OCI-LY7 (cell line): ENCODE measurements at regions not wholly inside any gene's neighbourhood (a gene's known extent, or its start where the extent isn't known, plus 50 kb on each side); places are given as distances from the start of the nearest gene placed in this dataset.
A peak's percentile ranks its signal among the peaks of the same experiment; 100 is the strongest.
"Not testable (repeated sequence)": the region's sequence is repeated elsewhere in the genome, so short reads cannot be mapped to it uniquely, and the experiment has no call there.

Source experiments
- BruUV-seq: library from RNA; stranded (reverse); fragments of 400-500 nt; replicated peaks from 2 replicates; lab custom pipeline; 2021; lab: Mats Ljungman, UMichigan
- CTCF ChIA-PET: fragments of 300-600 bp; sonication (Branson Sonifier 250); formaldehyde crosslinking; loops from one replicate; lab custom pipeline; 2022; ENCODE audit warnings: antibody characterized with exemption; ENCODE audit not compliant: unreplicated experiment; lab: Charles Lee
- POLR2A ChIA-PET: fragments of 300-600 bp; sonication (Branson Sonifier 250); formaldehyde crosslinking; loops from one replicate; lab custom pipeline; 2022; ENCODE audit warnings: antibody characterized with exemption; lab: Charles Lee
- DNase-seq: peaks from one replicate; pipeline ENCODE4 v3.0.0-alpha.2; 2015; ENCODE audit warnings: low spot score
- H2AFZ ChIP-seq: fragments of 200-600 bp; sonication (generic), shearing (Covaris generic); 2 replicates; pipeline ENCODE4 v1.6.1; 2014; ENCODE audit warnings: mild to moderate bottlenecking, antibody characterized with exemption, low read length, moderate library complexity
- H3K27ac ChIP-seq: fragments of 200-600 bp; sonication (generic); 2 replicates; pipeline ENCODE4 v1.5.1; 2014; ENCODE audit warnings: mixed run types, low read depth, mild to moderate bottlenecking, moderate library complexity, low read length, inconsistent platforms; ENCODE audit not compliant: poor library complexity, severe bottlenecking
- H3K36me3 ChIP-seq: fragments of 200-600 bp; sonication (generic); 2 replicates; pipeline ENCODE4 v1.6.1; 2014; ENCODE audit warnings: mild to moderate bottlenecking, antibody characterized with exemption, low read length, moderate library complexity, mixed read lengths; ENCODE audit not compliant: insufficient read depth
- H3K4me1 ChIP-seq: fragments of 200-600 bp; sonication (generic); 2 replicates; pipeline ENCODE4 v1.5.1; 2014; ENCODE audit warnings: mild to moderate bottlenecking, low read length; ENCODE audit not compliant: insufficient read depth, poor library complexity, severe bottlenecking
- H3K4me2 ChIP-seq: fragments of 200-600 bp; sonication (generic); 2 replicates; pipeline ENCODE4 v1.6.1; 2014; ENCODE audit warnings: mild to moderate bottlenecking, low read length
- H3K4me3 ChIP-seq: fragments of 200-600 bp; sonication (generic); 2 replicates; pipeline ENCODE4 v1.5.1; 2014; ENCODE audit warnings: mild to moderate bottlenecking, low read depth, low read length; ENCODE audit not compliant: poor library complexity, severe bottlenecking
- H3K79me2 ChIP-seq: fragments of 200-600 bp; sonication (generic); 2 replicates; pipeline ENCODE4 v1.6.1; 2016; ENCODE audit warnings: low read depth, mild to moderate bottlenecking, low read length, moderate library complexity, mixed read lengths; ENCODE audit not compliant: insufficient read depth
- H3K9me2 ChIP-seq: fragments of 200-600 bp; sonication (generic); 2 replicates; pipeline ENCODE4 v1.6.1; 2016; ENCODE audit warnings: mild to moderate bottlenecking, low read length, mixed read lengths; ENCODE audit not compliant: insufficient read depth
- H3K9me3 ChIP-seq: fragments of 200-600 bp; sonication (generic); 2 replicates; pipeline ENCODE4 v1.6.1; 2014; ENCODE audit warnings: mild to moderate bottlenecking, mixed run types, low read length, mixed read lengths
- H4K20me1 ChIP-seq: fragments of 200-600 bp; sonication (generic); 2 replicates; pipeline ENCODE4 v1.6.1; 2014; ENCODE audit warnings: mild to moderate bottlenecking, antibody characterized with exemption, low read length, moderate library complexity, mixed read lengths; ENCODE audit not compliant: insufficient read depth
- intact Hi-C: fragments of 100-400 bp; cut with micrococcal nuclease; formaldehyde crosslinking; loops from one replicate; pipeline ENCODE4 v1.10.0; 2022; ENCODE audit not compliant: unreplicated experiment

- H3K4me1 ChIP-seq, H3K36me3 ChIP-seq, POLR2A ChIA-PET, intact Hi-C loops, H2AFZ ChIP-seq, H3K4me3 ChIP-seq, H3K9me2 ChIP-seq, CTCF ChIA-PET, H3K4me2 ChIP-seq, H3K9me3 ChIP-seq, H4K20me1 ChIP-seq, DNase-seq, H3K27ac ChIP-seq, H3K79me2 ChIP-seq, BruUV-seq: not testable (repeated sequence)
Measured at GRCh38 chr14:19242529-19242928, 191.6 kb downstream of the POTEG start.

- H3K9me2 ChIP-seq, POLR2A ChIA-PET, H2AFZ ChIP-seq, H3K4me3 ChIP-seq, H3K9me3 ChIP-seq, H3K36me3 ChIP-seq, H3K27ac ChIP-seq, H3K4me2 ChIP-seq, BruUV-seq, CTCF ChIA-PET, H3K4me1 ChIP-seq, H4K20me1 ChIP-seq, H3K79me2 ChIP-seq, intact Hi-C loops, DNase-seq: not testable (repeated sequence)
Measured at GRCh38 chr14:19266908-19267307, 167.2 kb downstream of the POTEG start.

- H3K27ac ChIP-seq, DNase-seq, H2AFZ ChIP-seq, POLR2A ChIA-PET, intact Hi-C loops, H3K9me2 ChIP-seq, H3K36me3 ChIP-seq, H4K20me1 ChIP-seq, H3K79me2 ChIP-seq, CTCF ChIA-PET, H3K4me3 ChIP-seq, H3K4me1 ChIP-seq, H3K9me3 ChIP-seq, H3K4me2 ChIP-seq, BruUV-seq: not testable (repeated sequence)
Measured at GRCh38 chr14:19267636-19268035, 166.5 kb downstream of the POTEG start.

- H2AFZ ChIP-seq, intact Hi-C loops, H3K79me2 ChIP-seq, H4K20me1 ChIP-seq, H3K4me1 ChIP-seq, H3K9me3 ChIP-seq, CTCF ChIA-PET, BruUV-seq, H3K27ac ChIP-seq, H3K36me3 ChIP-seq, H3K9me2 ChIP-seq, H3K4me2 ChIP-seq, POLR2A ChIA-PET, DNase-seq, H3K4me3 ChIP-seq: not testable (repeated sequence)
Measured at GRCh38 chr14:19268047-19268627, 166.0 kb downstream of the POTEG start.

DNA sequence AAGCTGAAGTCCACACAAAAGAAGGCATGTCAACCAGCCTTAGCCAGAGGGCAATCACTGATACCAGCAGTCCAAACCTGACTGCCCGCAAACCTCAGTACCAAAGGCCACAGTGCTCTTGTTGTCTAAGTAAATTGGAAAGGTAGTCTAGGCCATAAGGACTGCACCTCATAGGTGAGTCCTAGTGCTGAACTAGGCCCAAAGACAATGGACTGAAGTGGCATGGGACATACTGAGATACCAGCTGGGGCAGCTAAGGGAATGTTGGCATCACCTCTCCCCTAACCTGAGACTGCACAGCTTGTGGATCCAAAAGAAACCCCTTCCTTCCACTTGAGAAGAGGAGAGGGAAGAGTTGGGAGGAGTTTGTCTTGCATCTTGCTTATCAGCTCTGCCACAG, 161.9 kb downstream of the POTEG start:
- H3K4me2 ChIP-seq, H2AFZ ChIP-seq, CTCF ChIA-PET, H4K20me1 ChIP-seq, POLR2A ChIA-PET, H3K79me2 ChIP-seq, H3K36me3 ChIP-seq, H3K27ac ChIP-seq, H3K4me3 ChIP-seq, H3K9me3 ChIP-seq, H3K9me2 ChIP-seq, H3K4me1 ChIP-seq, intact Hi-C loops, BruUV-seq, DNase-seq: not testable (repeated sequence)

- CTCF ChIA-PET, H3K27ac ChIP-seq, intact Hi-C loops, H4K20me1 ChIP-seq, POLR2A ChIA-PET, DNase-seq, H3K9me2 ChIP-seq, H3K36me3 ChIP-seq, H3K4me2 ChIP-seq, H3K4me1 ChIP-seq, H3K9me3 ChIP-seq, H3K79me2 ChIP-seq, H2AFZ ChIP-seq, H3K4me3 ChIP-seq: not testable (repeated sequence)
- BruUV-seq = TSS peak; percentile 41
Measured at GRCh38 chr14:19289669-19290068, 144.5 kb downstream of the POTEG start.

GRCh38 chr14:19300243-19300642, 133.9 kb downstream of the POTEG start:
- H2AFZ ChIP-seq, H3K4me1 ChIP-seq, H3K79me2 ChIP-seq, intact Hi-C loops, POLR2A ChIA-PET, CTCF ChIA-PET, DNase-seq, H3K36me3 ChIP-seq, H4K20me1 ChIP-seq, H3K4me3 ChIP-seq, BruUV-seq, H3K27ac ChIP-seq, H3K4me2 ChIP-seq, H3K9me3 ChIP-seq, H3K9me2 ChIP-seq: not testable (repeated sequence)
